Activated naive CD4-positive, alpha-beta T cell treated with anti-CD3 and anti-CD28 coated beads for 36 hours (primary cell): ENCODE measurements at regions not wholly inside any gene's neighbourhood (a gene's known extent, or its start where the extent isn't known, plus 50 kb on each side); places are given as distances from the start of the nearest gene placed in this dataset.
"Not testable (repeated sequence)": the region's sequence is repeated elsewhere in the genome, so short reads cannot be mapped to it uniquely, and the experiment has no call there.

ENCODE experiments used
- CTCF ChIA-PET: fragments of 350-600 bp; sonication (Branson Sonifier 250); formaldehyde crosslinking; loops from one replicate; lab custom pipeline; 2021; ENCODE audit warnings: antibody characterized with exemption; lab: Charles Lee
- DNase-seq: peaks from one replicate; pipeline ENCODE4 v3.0.0-alpha.2; 2020
- H3K27ac Mint-ChIP-seq: one replicate; pipeline ENCODE4 v1.8.0; 2021; ENCODE audit warnings: mild to moderate bottlenecking, mixed read lengths
- H3K27me3 Mint-ChIP-seq: one replicate; pipeline ENCODE4 v1.8.0; 2021; ENCODE audit warnings: low read depth, mixed read lengths
- H3K36me3 Mint-ChIP-seq: one replicate; pipeline ENCODE4 v1.8.0; 2021; ENCODE audit warnings: low read depth, mixed read lengths
- H3K4me1 Mint-ChIP-seq: one replicate; pipeline ENCODE4 v1.8.0; 2021; ENCODE audit warnings: low read depth, mixed read lengths
- H3K4me3 Mint-ChIP-seq: one replicate; pipeline ENCODE4 v1.8.0; 2021; ENCODE audit warnings: mild to moderate bottlenecking, moderate library complexity, mixed read lengths
- H3K9me3 Mint-ChIP-seq: one replicate; pipeline ENCODE4 v1.8.0; 2021; ENCODE audit warnings: mixed read lengths
- intact Hi-C: fragments of 100-400 bp; cut with micrococcal nuclease; formaldehyde crosslinking; loops from one replicate; pipeline ENCODE4 v1.15.1; 2023

- Mint-ChIP-seq H3K27me3 (no peaks in the 10 kb centered on the region), H3K4me3 (no peak overlapping the region), H3K9me3 (peaks cover 10% of the 10 kb centered on the region), H3K36me3 (peaks cover 2% of the 10 kb centered on the region), H3K27ac (no peak overlapping the region), H3K4me1 (no peaks in the 10 kb centered on the region)
- no peak for DNase-seq
- intact Hi-C loops: no loop called here
- CTCF ChIA-PET: no interaction called here
Observed at GRCh38 chr19:31841755-31842154, 492.5 kb upstream of the TSHZ3 start.

GRCh38 chr19:31863122-31863521 lies 482.3 kb upstream of the ZNF507 start:
- intact Hi-C loops: no loop called here
- H3K4me1 Mint-ChIP-seq: no peaks in the 10 kb centered on the region
- CTCF ChIA-PET: no interaction called here
- no peak overlapping the region for H3K27ac Mint-ChIP-seq
- peaks cover 19% of the 10 kb centered on the region for H3K9me3 Mint-ChIP-seq
- DNase-seq: no peak
- peaks cover 2% of the 10 kb centered on the region for H3K27me3 Mint-ChIP-seq
- H3K36me3 Mint-ChIP-seq: no peaks in the 10 kb centered on the region
- no peak overlapping the region for H3K4me3 Mint-ChIP-seq

- Mint-ChIP-seq H3K27me3 (no peaks in the 10 kb centered on the region), H3K36me3 (no peaks in the 10 kb centered on the region), H3K27ac (no peak overlapping the region), H3K9me3 (peaks cover 8% of the 10 kb centered on the region), H3K4me3 (no peak overlapping the region), H3K4me1 (no peaks in the 10 kb centered on the region)
- no peak for DNase-seq
- intact Hi-C loops: no loop called here
- CTCF ChIA-PET: no interaction called here
Observed at GRCh38 chr19:31874313-31874712, 471.1 kb upstream of the ZNF507 start.

- DNase-seq: no peak
- no peaks in the 10 kb centered on the region for H3K36me3 Mint-ChIP-seq
- no peak overlapping the region for H3K4me3 Mint-ChIP-seq
- intact Hi-C loops: no loop called here
- no peak overlapping the region for H3K27ac Mint-ChIP-seq
- H3K27me3 Mint-ChIP-seq: no peaks in the 10 kb centered on the region
- no peaks in the 10 kb centered on the region for H3K4me1 Mint-ChIP-seq
- CTCF ChIA-PET: no interaction called here
- peaks cover 8% of the 10 kb centered on the region for H3K9me3 Mint-ChIP-seq
Observed at GRCh38 chr19:31875591-31875990, 469.8 kb upstream of the ZNF507 start.

- H3K27me3 Mint-ChIP-seq: no peaks in the 10 kb centered on the region
- no peaks in the 10 kb centered on the region for H3K4me1 Mint-ChIP-seq
- CTCF ChIA-PET: no interaction called here
- DNase-seq: no peak
- H3K27ac Mint-ChIP-seq: no peak overlapping the region
- peaks cover 6% of the 10 kb centered on the region for H3K9me3 Mint-ChIP-seq
- H3K36me3 Mint-ChIP-seq: no peaks in the 10 kb centered on the region
- no peak overlapping the region for H3K4me3 Mint-ChIP-seq
- intact Hi-C loops: no loop called here
Observed at GRCh38 chr19:31880283-31880682, 465.1 kb upstream of the ZNF507 start.

- H3K27me3 Mint-ChIP-seq: no peaks in the 10 kb centered on the region
- CTCF ChIA-PET: no interaction called here
Observed at GRCh38 chr19:31881988-31882387, 463.4 kb upstream of the ZNF507 start.

GRCh38 chr19:31882709-31883108 lies 462.7 kb upstream of the ZNF507 start:
- Mint-ChIP-seq H3K9me3 (peaks cover 6% of the 10 kb centered on the region), H3K27me3 (no peaks in the 10 kb centered on the region), H3K4me3 (no peak overlapping the region), H3K27ac (no peak overlapping the region), H3K36me3 (no peaks in the 10 kb centered on the region), H3K4me1 (no peaks in the 10 kb centered on the region)
- CTCF ChIA-PET: no interaction called here
- intact Hi-C loops: no loop called here
- DNase-seq: no peak

More at GRCh38 chr19:31881988-31882387, 463.4 kb upstream of the ZNF507 start:
- DNase-seq: no peak
- H3K36me3 Mint-ChIP-seq: no peaks in the 10 kb centered on the region
- H3K4me3 Mint-ChIP-seq: no peak overlapping the region
- peaks cover 6% of the 10 kb centered on the region for H3K9me3 Mint-ChIP-seq
- no peak overlapping the region for H3K27ac Mint-ChIP-seq
- H3K4me1 Mint-ChIP-seq: no peaks in the 10 kb centered on the region
- intact Hi-C loops: no loop called here

- no peaks in the 10 kb centered on the region for H3K4me1 Mint-ChIP-seq
- CTCF ChIA-PET: no interaction called here
- no peaks in the 10 kb centered on the region for H3K27me3 Mint-ChIP-seq
- intact Hi-C loops: no loop called here
- peaks cover 6% of the 10 kb centered on the region for H3K9me3 Mint-ChIP-seq
- no peaks in the 10 kb centered on the region for H3K36me3 Mint-ChIP-seq
- H3K27ac Mint-ChIP-seq: no peak overlapping the region
- DNase-seq: no peak
- H3K4me3 Mint-ChIP-seq: no peak overlapping the region
Observed at GRCh38 chr19:31883296-31883990, 462.0 kb upstream of the ZNF507 start.

- Mint-ChIP-seq H3K27ac (no peak overlapping the region), H3K36me3 (no peaks in the 10 kb centered on the region), H3K9me3 (peaks cover 3% of the 10 kb centered on the region), H3K4me1 (no peaks in the 10 kb centered on the region), H3K4me3 (no peak overlapping the region), H3K27me3 (no peaks in the 10 kb centered on the region)
- intact Hi-C loops: no loop called here
- CTCF ChIA-PET: no interaction called here
- no peak for DNase-seq
Observed at GRCh38 chr19:31885280-31885853, 460.0 kb upstream of the ZNF507 start.

- H3K4me3 Mint-ChIP-seq: no peak overlapping the region
- no peak overlapping the region for H3K27ac Mint-ChIP-seq
- H3K27me3 Mint-ChIP-seq: no peaks in the 10 kb centered on the region
- no peak for DNase-seq
- intact Hi-C loops: no loop called here
- H3K4me1 Mint-ChIP-seq: no peaks in the 10 kb centered on the region
- H3K36me3 Mint-ChIP-seq: no peaks in the 10 kb centered on the region
- peaks cover 3% of the 10 kb centered on the region for H3K9me3 Mint-ChIP-seq
- CTCF ChIA-PET: no interaction called here
Observed at GRCh38 chr19:31890230-31890629, 455.2 kb upstream of the ZNF507 start.

- Mint-ChIP-seq H3K27me3 (no peaks in the 10 kb centered on the region), H3K4me3 (no peak overlapping the region), H3K4me1 (no peaks in the 10 kb centered on the region), H3K36me3 (no peaks in the 10 kb centered on the region), H3K9me3 (peaks cover 3% of the 10 kb centered on the region), H3K27ac (no peak overlapping the region)
- intact Hi-C loops: no loop called here
- no peak for DNase-seq
- CTCF ChIA-PET: no interaction called here
Observed at GRCh38 chr19:31892060-31892459, 453.4 kb upstream of the ZNF507 start.

GRCh38 chr19:31893491-31893890 lies 451.9 kb upstream of the ZNF507 start:
- intact Hi-C loops, H3K27me3 Mint-ChIP-seq: not testable (repeated sequence)

GRCh38 chr19:31894451-31894850 lies 451.0 kb upstream of the ZNF507 start:
- H3K36me3 Mint-ChIP-seq: no peaks in the 10 kb centered on the region
- CTCF ChIA-PET: no interaction called here
- intact Hi-C loops: no loop called here
- H3K9me3 Mint-ChIP-seq: peaks cover 3% of the 10 kb centered on the region
- DNase-seq: no peak
- H3K4me3 Mint-ChIP-seq: no peak overlapping the region
- H3K27me3 Mint-ChIP-seq: no peaks in the 10 kb centered on the region
- no peaks in the 10 kb centered on the region for H3K4me1 Mint-ChIP-seq
- no peak overlapping the region for H3K27ac Mint-ChIP-seq

More at GRCh38 chr19:31893491-31893890, 451.9 kb upstream of the ZNF507 start:
- H3K27ac Mint-ChIP-seq, H3K4me3 Mint-ChIP-seq, CTCF ChIA-PET, H3K9me3 Mint-ChIP-seq, H3K36me3 Mint-ChIP-seq, DNase-seq, H3K4me1 Mint-ChIP-seq: not testable (repeated sequence)
